Liver (tissue), 8 donors: ENCODE measurements at regions not wholly inside any gene's neighbourhood (a gene's known extent, or its start where the extent isn't known, plus 50 kb on each side); places are given as distances from the start of the nearest gene placed in this dataset.

Experiments
- DNase-seq: peaks from one replicate; pipeline ENCODE4 v3.0.0-alpha.2; 2017; ENCODE audit warnings: low spot score
- H3K27ac ChIP-seq, 2 donors: one replicate each; pipeline ENCODE4 v1.7.0; 2013; ENCODE audit warnings: inconsistent platforms in 2 of 2, low read length in 2 of 2, control low read depth in 1 of 2, low read depth in 1 of 2, mild to moderate bottlenecking in 1 of 2
- H3K27me3 ChIP-seq, 4 donors: one replicate each; pipeline versions ENCODE4 v1.6.1 to v1.7.0; 2013; ENCODE audit warnings: low read length in 3 of 4, inconsistent platforms in 1 of 4, mild to moderate bottlenecking in 1 of 4, moderate library complexity in 1 of 4; ENCODE audit not compliant: control insufficient read depth in 4 of 4, insufficient read depth in 4 of 4
- H3K36me3 ChIP-seq, 4 donors: one replicate each; pipeline versions ENCODE4 v1.6.1 to v1.7.0; 2013; ENCODE audit warnings: low read length in 3 of 4, mild to moderate bottlenecking in 3 of 4, low read depth in 1 of 4, moderate library complexity in 1 of 4; ENCODE audit not compliant: control insufficient read depth in 4 of 4, insufficient read depth in 3 of 4
- H3K4me1 ChIP-seq, 4 donors: one replicate each; pipeline versions ENCODE4 v1.6.1 to v1.7.0; 2013; ENCODE audit warnings: low read length in 3 of 4, mild to moderate bottlenecking in 3 of 4, moderate library complexity in 1 of 4; ENCODE audit not compliant: control insufficient read depth in 4 of 4, insufficient read depth in 4 of 4
- H3K4me3 ChIP-seq, 3 donors: one replicate each; pipeline versions ENCODE4 v1.6.1 to v1.7.0; 2013; ENCODE audit warnings: low read length in 3 of 3, control low read depth in 1 of 3, low read depth in 1 of 3, mild to moderate bottlenecking in 1 of 3
- H3K9ac ChIP-seq, 2 donors: one replicate each; pipeline ENCODE4 v1.7.0; 2013; ENCODE audit warnings: low read length in 2 of 2, mild to moderate bottlenecking in 2 of 2, moderate library complexity in 2 of 2, control low read depth in 1 of 2, low read depth in 1 of 2
- H3K9me3 ChIP-seq, 4 donors: one replicate each; pipeline versions ENCODE4 v1.6.1 to v1.7.0; 2013; ENCODE audit warnings: low read length in 3 of 4; ENCODE audit not compliant: control insufficient read depth in 4 of 4
- CTCF ChIP-seq: fragments of 150-350 bp; IDR thresholded peaks from 2 replicates; pipeline ENCODE4 v1.5.1; 2017; ENCODE audit warnings: improper control_type of control experiment, low read depth, low read length; ENCODE audit not compliant: missing input control
- EGR1 ChIP-seq, 2 donors: IDR thresholded peaks; 2 replicates each; pipeline ENCODE4 v1.6.1; 2016 to 2018; ENCODE audit warnings: antibody characterized with exemption in 2 of 2, low read depth in 2 of 2
- FOXA1 ChIP-seq: IDR thresholded peaks from 2 replicates; pipeline ENCODE4 v1.6.1; 2016; ENCODE audit warnings: antibody characterized with exemption
- FOXA2 ChIP-seq: IDR thresholded peaks from 2 replicates; pipeline ENCODE4 v1.6.1; 2016; ENCODE audit warnings: antibody characterized with exemption
- GABPA ChIP-seq, 2 donors: IDR thresholded peaks in 1 of 2; conservative IDR thresholded peaks in 1 of 2; 2 replicates each; pipeline ENCODE4 v1.6.1; 2016; ENCODE audit warnings: antibody characterized with exemption in 2 of 2, mild to moderate bottlenecking in 1 of 2, moderate library complexity in 1 of 2
- HNF4A ChIP-seq, 2 donors: conservative IDR thresholded peaks; 2 replicates each; pipeline ENCODE4 v1.6.1; 2016; ENCODE audit warnings: antibody characterized with exemption in 2 of 2, mild to moderate bottlenecking in 2 of 2
- HNF4G ChIP-seq: IDR thresholded peaks from 2 replicates; pipeline ENCODE4 v1.6.1; 2016; ENCODE audit warnings: antibody characterized with exemption
- RAD21 ChIP-seq, 2 donors: IDR thresholded peaks; 2 replicates each; pipeline ENCODE4 v1.6.1; 2016; ENCODE audit warnings: antibody characterized with exemption in 2 of 2, mild to moderate bottlenecking in 2 of 2
- REST ChIP-seq: IDR thresholded peaks from 2 replicates; pipeline ENCODE4 v1.6.1; 2016; ENCODE audit warnings: antibody characterized with exemption, mild to moderate bottlenecking
- TAF1 ChIP-seq: conservative IDR thresholded peaks from 2 replicates; pipeline ENCODE4 v1.6.1; 2016; ENCODE audit warnings: antibody characterized with exemption, mild to moderate bottlenecking
- YY1 ChIP-seq: IDR thresholded peaks from 2 replicates; pipeline ENCODE4 v1.6.1; 2016; ENCODE audit warnings: antibody characterized with exemption, mild to moderate bottlenecking
- ZBTB33 ChIP-seq: IDR thresholded peaks from 2 replicates; pipeline ENCODE4 v1.6.1; 2016; ENCODE audit warnings: antibody characterized with exemption
- WGBS: extraction: QIAGEN DNeasy Blood & Tissue Kit; methylation state at CpG from one replicate; pipeline ENCODE4 v1.1.7; 2013; 5-methylcytosine and 5-hydroxymethylcytosine counted together
- TF ChIP-seq, protein P1 (sequence below): IDR thresholded peaks from 2 replicates; pipeline ENCODE4 v1.6.1; 2016; ENCODE audit warnings: antibody characterized with exemption
- TF ChIP-seq, protein P2 (sequence below): IDR thresholded peaks from 2 replicates; pipeline ENCODE4 v1.6.1; 2016; ENCODE audit warnings: antibody characterized with exemption
- donor health status: healthy.
- donor health status: healthy.
- donor health status: healthy.
- donor health status: healthy.
- donor health status: healthy.

GRCh38 chr5:34582371-34582770 lies 73.8 kb upstream of the RAI14 start:
- 72% methylated on average over 3 of the region's 3 CpGs for WGBS
- no peak for DNase-seq
- TF ChIP-seq REST, result no peak
- TF ChIP-seq HNF4A (conservative IDR thresholded peaks at IDR 0.05), result no peak
- TF ChIP-seq RAD21 (IDR thresholded peaks at IDR 0.05), result no peak
- TF ChIP-seq HNF4G, result no peak
- TF ChIP-seq CTCF, result no peak
- TF ChIP-seq, protein P1, sequence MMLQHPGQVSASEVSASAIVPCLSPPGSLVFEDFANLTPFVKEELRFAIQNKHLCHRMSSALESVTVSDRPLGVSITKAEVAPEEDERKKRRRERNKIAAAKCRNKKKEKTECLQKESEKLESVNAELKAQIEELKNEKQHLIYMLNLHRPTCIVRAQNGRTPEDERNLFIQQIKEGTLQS, result no peak
- TF ChIP-seq TAF1, result no peak
- no peak for TF ChIP-seq YY1
- no peak for TF ChIP-seq FOXA1
- TF ChIP-seq EGR1 (IDR thresholded peaks at IDR 0.05; ENCODE audit: low read depth in 2 of 2), result no peak
- Histone ChIP-seq H3K4me3 (no peak overlapping the region), H3K4me1 (no peaks in the 10 kb centered on the region), H3K9ac (no peak overlapping the region), H3K9me3 (no peaks in the 10 kb centered on the region), H3K27ac (no peak overlapping the region), H3K27me3 (no peaks in the 10 kb centered on the region), H3K36me3 (no peaks in the 10 kb centered on the region)

GRCh38 chr5:34583167-34583566 lies 73.0 kb upstream of the RAI14 start:
- Histone ChIP-seq H3K36me3 (no peaks in the 10 kb centered on the region), H3K9ac (no peak overlapping the region), H3K4me1 (no peaks in the 10 kb centered on the region), H3K27me3 (no peaks in the 10 kb centered on the region), H3K27ac (no peak overlapping the region), H3K4me3 (no peak overlapping the region), H3K9me3 (no peaks in the 10 kb centered on the region)
- TF ChIP-seq HNF4G (no peak), YY1 (no peak), RAD21 (IDR thresholded peaks at IDR 0.05) (no peak), ZBTB33 (no peak), GABPA (IDR thresholded peaks at IDR 0.05 in 1 of 2, conservative IDR thresholded peaks at IDR 0.05 in 1 of 2) (no peak), HNF4A (conservative IDR thresholded peaks at IDR 0.05) (no peak), CTCF (no peak), FOXA2 (no peak), TAF1 (no peak), REST (no peak)
- TF ChIP-seq, protein P1, result no peak
- TF ChIP-seq, protein P2, sequence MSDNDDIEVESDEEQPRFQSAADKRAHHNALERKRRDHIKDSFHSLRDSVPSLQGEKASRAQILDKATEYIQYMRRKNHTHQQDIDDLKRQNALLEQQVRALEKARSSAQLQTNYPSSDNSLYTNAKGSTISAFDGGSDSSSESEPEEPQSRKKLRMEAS, result no peak
- DNase-seq, result no peak
